Embryonic facial prominence (tissue), 1 donor: ENCODE measurements at regions not wholly inside any gene's neighbourhood (a gene's known extent, or its start where the extent isn't known, plus 50 kb on each side); places are given as distances from the start of the nearest gene placed in this dataset.
A peak's percentile ranks its signal among the peaks of the same experiment; 100 is the strongest.

ENCODE experiments used
- DNase-seq: peaks from one replicate; pipeline ENCODE4 v3.0.0-alpha.2; 2016; ENCODE audit errors: extremely low spot score

DNA sequence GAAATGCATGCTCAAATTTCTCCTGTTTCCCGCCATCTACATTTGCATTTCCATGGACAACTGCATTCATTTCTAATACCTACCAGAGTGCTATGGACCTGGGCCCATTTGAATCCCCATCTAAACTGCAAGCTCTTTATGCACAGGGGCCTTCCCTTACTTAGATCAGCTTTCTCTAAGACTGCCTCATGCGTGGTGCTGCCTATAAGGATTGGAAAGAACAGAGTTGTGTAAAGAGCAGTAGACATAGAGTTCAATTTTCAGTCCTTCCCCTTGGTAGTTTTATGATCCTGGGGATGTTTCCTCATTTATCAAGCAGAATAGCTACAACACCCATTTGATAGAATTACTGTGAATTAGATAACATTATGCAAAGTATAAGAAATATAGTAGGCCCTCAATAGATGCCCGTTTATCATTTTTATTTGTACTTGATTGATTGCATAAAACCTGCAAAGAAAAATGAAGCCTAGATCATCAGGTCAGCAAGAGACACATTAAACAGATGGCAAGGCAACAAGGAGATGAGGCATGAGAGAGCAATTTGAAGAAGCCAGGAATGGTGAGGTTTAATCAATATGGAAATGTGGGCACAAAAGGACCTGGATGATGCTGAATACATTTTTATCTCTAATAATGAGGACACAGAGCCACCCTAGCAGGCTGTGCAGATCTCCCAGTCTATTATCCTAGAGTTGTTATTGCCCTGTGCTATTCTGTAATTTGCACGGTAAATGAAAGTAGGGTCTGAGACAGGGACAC, 359.7 kb downstream of the FAM181B start:
- no peak for DNase-seq

GRCh38 chr11:82365351-82365750, 368.3 kb downstream of the FAM181B start:
- DNase-seq: no peak

GRCh38 chr11:82356316-82356715, 377.3 kb downstream of the FAM181B start:
- DNase-seq: no peak

DNA sequence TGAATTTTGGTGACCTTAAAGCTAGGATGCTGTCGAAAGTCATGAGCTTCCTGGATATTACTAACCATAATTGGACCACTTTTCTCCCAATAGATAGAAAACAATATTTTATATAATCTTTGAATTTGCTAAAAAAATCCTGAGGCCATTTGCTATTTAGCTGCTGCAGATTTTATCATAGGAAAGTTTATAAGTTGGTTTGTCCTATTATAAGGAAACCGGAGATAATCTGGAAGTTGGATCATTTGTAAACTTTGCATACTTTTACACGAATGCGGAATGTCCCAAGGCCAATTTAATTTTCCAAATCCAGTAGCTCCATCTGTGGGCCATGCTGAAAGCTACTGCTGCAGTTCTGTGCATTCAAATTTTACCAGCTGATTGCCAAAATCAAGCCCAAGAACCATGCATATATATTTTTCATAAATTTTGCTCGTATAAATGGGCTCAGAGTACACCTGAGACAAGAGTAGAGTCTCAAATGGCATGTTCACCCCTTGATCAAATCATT, 378.3 kb downstream of the FAM181B start:
- no peak for DNase-seq

- DNase-seq: no peak
These were observed 406.8 kb downstream of the FAM181B start for GRCh38 chr11:82326853-82327252.

- no peak for DNase-seq
These were observed 412.5 kb downstream of the FAM181B start for GRCh38 chr11:82321206-82321605.

DNA sequence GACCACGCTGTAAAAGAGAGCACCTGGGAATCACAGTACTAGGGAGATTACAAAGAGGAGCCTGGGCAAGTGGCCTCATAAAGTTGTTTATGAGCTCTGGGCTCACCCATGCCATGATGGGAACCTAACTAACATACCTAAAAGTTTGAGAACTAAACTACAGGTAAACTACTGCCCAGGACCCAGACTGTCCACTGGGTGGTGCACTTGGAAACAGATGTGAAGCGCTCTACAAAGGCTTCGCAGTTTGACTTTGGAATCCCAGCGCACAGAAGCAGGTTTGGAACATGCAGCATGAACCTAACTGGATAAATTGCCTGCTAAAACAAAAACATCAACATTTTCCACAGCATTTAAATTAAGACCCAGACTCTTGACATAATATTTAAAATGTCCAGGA, 418.6 kb downstream of the FAM181B start:
- no peak for DNase-seq

DNA sequence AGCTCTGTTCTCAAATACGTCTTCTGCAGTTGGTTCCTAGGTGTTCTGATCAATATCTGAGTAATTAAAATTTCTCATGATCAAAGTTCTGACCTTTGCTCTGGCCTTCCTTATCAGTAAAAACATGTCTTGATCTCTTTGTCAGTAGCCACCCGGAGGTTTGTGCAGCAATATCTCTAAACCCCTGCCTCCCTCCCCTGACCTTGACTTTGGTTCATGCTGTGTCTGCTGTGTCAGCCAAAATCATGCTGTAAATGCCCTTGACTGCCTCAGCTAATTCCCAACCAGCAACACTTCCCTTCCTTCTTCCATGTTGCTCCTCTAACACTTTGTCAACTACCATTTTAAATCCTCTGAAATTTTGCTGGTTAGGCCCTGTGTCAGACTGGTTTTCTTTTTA, 424.7 kb downstream of the FAM181B start:
- no peak for DNase-seq

DNA sequence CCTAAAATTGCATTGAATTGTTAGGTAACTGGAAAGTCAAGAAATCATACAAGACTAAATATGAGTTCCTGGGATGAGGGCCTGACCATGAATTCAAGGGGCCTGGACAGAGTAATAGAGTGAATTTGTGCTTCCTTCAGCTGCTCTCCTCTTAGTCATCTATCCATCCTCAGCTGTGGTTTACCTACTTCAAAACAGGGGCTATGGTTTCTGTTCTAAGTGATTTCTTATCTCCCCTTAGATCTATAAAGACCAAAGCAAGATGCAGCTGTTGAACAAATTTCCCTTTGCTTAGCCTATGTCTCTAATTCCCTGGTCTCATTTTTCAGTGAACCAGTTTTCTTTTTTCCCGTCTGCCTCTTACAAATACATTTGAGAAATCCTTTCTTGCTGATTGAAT, 428.5 kb downstream of the FAM181B start:
- no peak for DNase-seq

GRCh38 chr11:82303671-82304070, 430.0 kb downstream of the FAM181B start:
- no peak for DNase-seq

GRCh38 chr11:82288471-82288870, 445.2 kb downstream of the FAM181B start:
- DNase-seq: no peak

GRCh38 chr11:82270870-82271269, 462.8 kb downstream of the FAM181B start:
- DNase-seq: no peak

DNA sequence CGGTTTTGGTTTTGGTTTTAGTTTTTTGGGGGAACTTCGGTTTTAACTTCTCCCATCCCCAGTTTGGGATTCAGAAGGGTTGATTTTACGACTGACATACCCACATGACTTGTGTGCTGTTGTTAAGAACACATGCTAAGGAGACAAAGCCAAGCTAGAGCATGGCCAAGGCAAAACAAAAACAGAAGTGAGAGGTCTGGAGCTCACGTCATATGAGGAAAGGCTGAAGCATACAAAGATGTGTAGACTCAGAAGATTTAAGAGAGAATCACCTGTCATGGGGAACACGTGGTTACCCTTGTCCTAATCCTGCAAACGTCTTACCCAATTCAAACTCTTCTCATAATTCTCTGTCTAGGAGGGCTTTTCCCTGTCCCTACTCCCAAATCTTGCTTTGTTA, 465.0 kb downstream of the FAM181B start:
- no peak for DNase-seq

- DNase-seq: no peak
These were observed 466.5 kb downstream of the FAM181B start for GRCh38 chr11:82267186-82267585.

- no peak for DNase-seq
These were observed 472.3 kb downstream of the FAM181B start for GRCh38 chr11:82261367-82261766.

- no peak for DNase-seq
These were observed 483.6 kb downstream of the FAM181B start for GRCh38 chr11:82250047-82250446.

GRCh38 chr11:82246926-82247325, 486.7 kb downstream of the FAM181B start:
- DNase-seq: no peak

DNA sequence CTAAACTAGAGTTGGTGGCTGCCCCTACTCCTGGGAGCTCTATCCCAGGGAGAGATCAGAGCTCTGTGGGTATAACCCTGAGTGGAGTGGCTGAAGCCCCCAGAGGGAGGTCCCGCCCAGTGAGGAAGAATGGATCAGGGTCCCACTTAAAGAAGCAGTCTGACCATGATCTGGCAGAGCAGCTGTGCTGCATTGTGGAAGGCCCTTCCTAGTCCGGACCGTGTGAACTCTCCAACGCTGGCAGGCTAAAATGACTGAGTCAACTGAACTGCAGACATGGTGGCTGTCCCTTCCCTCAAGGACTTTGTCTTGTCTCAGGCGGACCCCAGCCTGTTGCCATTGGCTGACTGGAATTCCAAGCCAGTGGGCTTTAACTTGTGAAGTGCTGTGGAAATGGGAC, 494.2 kb downstream of the FAM181B start:
- no peak for DNase-seq

- no peak for DNase-seq
These were observed 499.4 kb downstream of the FAM181B start for GRCh38 chr11:82234256-82234655.

GRCh38 chr11:82233201-82233600, 500.5 kb downstream of the FAM181B start:
- no peak for DNase-seq

- peak; percentile 10 for DNase-seq
These were observed 504.3 kb downstream of the FAM181B start for GRCh38 chr11:82229341-82229740.

- no peak for DNase-seq
These were observed 507.7 kb downstream of the FAM181B start for GRCh38 chr11:82225930-82226329.

GRCh38 chr11:82225502-82225901, 508.2 kb downstream of the FAM181B start:
- no peak for DNase-seq
